Fibroblast of the aortic adventitia (primary cell): ENCODE measurements at regions not wholly inside any gene's neighbourhood (a gene's known extent, or its start where the extent isn't known, plus 50 kb on each side); places are given as distances from the start of the nearest gene placed in this dataset.

Source experiments
- DNase-seq: peaks from one replicate; pipeline ENCODE4 v3.0.0-alpha.2; 2010; ENCODE audit warnings: low read depth
- H3K4me3 ChIP-seq: 2 replicates; pipeline ENCODE4 v1.5.1; 2011; ENCODE audit warnings: low read depth, mild to moderate bottlenecking, control low read depth, low read length, moderate library complexity
- CTCF ChIP-seq: IDR thresholded peaks from 2 replicates; pipeline ENCODE4 v1.5.1; 2011; ENCODE audit warnings: mild to moderate bottlenecking, low read length, control low read depth, inconsistent platforms; ENCODE audit not compliant: insufficient read depth

GRCh38 chr6:155974359-155974758, 518.7 kb upstream of the NOX3 start:
- no peak for TF ChIP-seq CTCF
- DNase-seq = no peak
- no peak overlapping the region for H3K4me3 ChIP-seq

GRCh38 chr6:155970876-155971708, 515.5 kb upstream of the NOX3 start:
- no peak for TF ChIP-seq CTCF
- no peak for DNase-seq
- no peak overlapping the region for H3K4me3 ChIP-seq

GRCh38 chr6:155970472-155970871, 514.8 kb upstream of the NOX3 start:
- H3K4me3 ChIP-seq = no peak overlapping the region
- DNase-seq = no peak
- no peak for TF ChIP-seq CTCF

GRCh38 chr6:155968921-155969320, 513.3 kb upstream of the NOX3 start:
- no peak overlapping the region for H3K4me3 ChIP-seq
- no peak for DNase-seq
- no peak for TF ChIP-seq CTCF

- no peak overlapping the region for H3K4me3 ChIP-seq
- no peak for DNase-seq
- TF ChIP-seq CTCF = no peak
Observed at GRCh38 chr6:155967322-155967721, 511.7 kb upstream of the NOX3 start.

GRCh38 chr6:155964544-155964943, 508.9 kb upstream of the NOX3 start:
- H3K4me3 ChIP-seq = no peak overlapping the region
- no peak for TF ChIP-seq CTCF
- DNase-seq = no peak

GRCh38 chr6:155962276-155962675, 506.6 kb upstream of the NOX3 start:
- DNase-seq = no peak
- TF ChIP-seq CTCF = no peak
- H3K4me3 ChIP-seq = no peak overlapping the region
